OCI-LY7 (cell line): ENCODE measurements at regions not wholly inside any gene's neighbourhood (a gene's known extent, or its start where the extent isn't known, plus 50 kb on each side); places are given as distances from the start of the nearest gene placed in this dataset.

Experiments
- BruUV-seq: library from RNA; stranded (reverse); fragments of 400-500 nt; replicated peaks from 2 replicates; lab custom pipeline; 2021; lab: Mats Ljungman, UMichigan
- CTCF ChIA-PET: fragments of 300-600 bp; sonication (Branson Sonifier 250); formaldehyde crosslinking; loops from one replicate; lab custom pipeline; 2022; ENCODE audit warnings: antibody characterized with exemption; ENCODE audit not compliant: unreplicated experiment; lab: Charles Lee
- POLR2A ChIA-PET: fragments of 300-600 bp; sonication (Branson Sonifier 250); formaldehyde crosslinking; loops from one replicate; lab custom pipeline; 2022; ENCODE audit warnings: antibody characterized with exemption; lab: Charles Lee
- DNase-seq: peaks from one replicate; pipeline ENCODE4 v3.0.0-alpha.2; 2015; ENCODE audit warnings: low spot score
- H2AFZ ChIP-seq: fragments of 200-600 bp; sonication (generic), shearing (Covaris generic); 2 replicates; pipeline ENCODE4 v1.6.1; 2014; ENCODE audit warnings: mild to moderate bottlenecking, antibody characterized with exemption, low read length, moderate library complexity
- H3K27ac ChIP-seq: fragments of 200-600 bp; sonication (generic); 2 replicates; pipeline ENCODE4 v1.5.1; 2014; ENCODE audit warnings: mixed run types, low read depth, mild to moderate bottlenecking, moderate library complexity, low read length, inconsistent platforms; ENCODE audit not compliant: poor library complexity, severe bottlenecking
- H3K36me3 ChIP-seq: fragments of 200-600 bp; sonication (generic); 2 replicates; pipeline ENCODE4 v1.6.1; 2014; ENCODE audit warnings: mild to moderate bottlenecking, antibody characterized with exemption, low read length, moderate library complexity, mixed read lengths; ENCODE audit not compliant: insufficient read depth
- H3K4me1 ChIP-seq: fragments of 200-600 bp; sonication (generic); 2 replicates; pipeline ENCODE4 v1.5.1; 2014; ENCODE audit warnings: mild to moderate bottlenecking, low read length; ENCODE audit not compliant: insufficient read depth, poor library complexity, severe bottlenecking
- H3K4me2 ChIP-seq: fragments of 200-600 bp; sonication (generic); 2 replicates; pipeline ENCODE4 v1.6.1; 2014; ENCODE audit warnings: mild to moderate bottlenecking, low read length
- H3K4me3 ChIP-seq: fragments of 200-600 bp; sonication (generic); 2 replicates; pipeline ENCODE4 v1.5.1; 2014; ENCODE audit warnings: mild to moderate bottlenecking, low read depth, low read length; ENCODE audit not compliant: poor library complexity, severe bottlenecking
- H3K79me2 ChIP-seq: fragments of 200-600 bp; sonication (generic); 2 replicates; pipeline ENCODE4 v1.6.1; 2016; ENCODE audit warnings: low read depth, mild to moderate bottlenecking, low read length, moderate library complexity, mixed read lengths; ENCODE audit not compliant: insufficient read depth
- H3K9me2 ChIP-seq: fragments of 200-600 bp; sonication (generic); 2 replicates; pipeline ENCODE4 v1.6.1; 2016; ENCODE audit warnings: mild to moderate bottlenecking, low read length, mixed read lengths; ENCODE audit not compliant: insufficient read depth
- H3K9me3 ChIP-seq: fragments of 200-600 bp; sonication (generic); 2 replicates; pipeline ENCODE4 v1.6.1; 2014; ENCODE audit warnings: mild to moderate bottlenecking, mixed run types, low read length, mixed read lengths
- H4K20me1 ChIP-seq: fragments of 200-600 bp; sonication (generic); 2 replicates; pipeline ENCODE4 v1.6.1; 2014; ENCODE audit warnings: mild to moderate bottlenecking, antibody characterized with exemption, low read length, moderate library complexity, mixed read lengths; ENCODE audit not compliant: insufficient read depth
- CTCF ChIP-seq: fragments of 200-600 bp; sonication (generic); conservative IDR thresholded peaks from 2 replicates; pipeline ENCODE4 v1.5.1; 2014; ENCODE audit warnings: mild to moderate bottlenecking, antibody characterized with exemption, low read length, moderate library complexity, mixed read lengths
- EZH2phosphoT487 ChIP-seq: fragments of 200-600 bp; sonication (generic); IDR thresholded peaks from 2 replicates; pipeline ENCODE4 v1.6.1; 2018; ENCODE audit warnings: low read depth, borderline replicate concordance, mild to moderate bottlenecking, mixed run types, antibody characterized with exemption, low read length, moderate library complexity, mixed read lengths
- intact Hi-C: fragments of 100-400 bp; cut with micrococcal nuclease; formaldehyde crosslinking; loops from one replicate; pipeline ENCODE4 v1.10.0; 2022; ENCODE audit not compliant: unreplicated experiment

- no TSS peak for BruUV-seq
Measured at GRCh38 chr14:99009871-99010270, 262.1 kb downstream of the BCL11B start.

GRCh38 chr14:99011385-99011784 lies 260.6 kb downstream of the BCL11B start:
- H4K20me1 ChIP-seq: no peaks in the 10 kb centered on the region
- H3K4me3 ChIP-seq: no peak overlapping the region
- TF ChIP-seq CTCF (no peak), EZH2phosphoT487 (no peak)
- H3K4me1 ChIP-seq: no peaks in the 10 kb centered on the region
- ChIA-PET POLR2A (no interaction called here), CTCF (no interaction called here)
- no peak overlapping the region for H2AFZ ChIP-seq
- H3K79me2 ChIP-seq: no peaks in the 10 kb centered on the region
- no peak overlapping the region for H3K27ac ChIP-seq
- intact Hi-C loops: no loop called here
- H3K9me3 ChIP-seq: no peaks in the 10 kb centered on the region
- no peaks in the 10 kb centered on the region for H3K9me2 ChIP-seq
- no peak overlapping the region for H3K4me2 ChIP-seq
- H3K36me3 ChIP-seq: no peaks in the 10 kb centered on the region
- no peak for DNase-seq
- BruUV-seq: no TSS peak

More at GRCh38 chr14:99009871-99010270, 262.1 kb downstream of the BCL11B start:
- POLR2A ChIA-PET: interaction anchor here (0.6 kb wide), 1 partner anchor 155 kb away, joined by 3 read pairs; no protein-coding TSS in a partner anchor
- Histone ChIP-seq H3K4me2 (no peak overlapping the region), H2AFZ (no peak overlapping the region), H3K4me3 (no peak overlapping the region), H3K4me1 (no peaks in the 10 kb centered on the region), H3K36me3 (no peaks in the 10 kb centered on the region), H3K9me3 (no peaks in the 10 kb centered on the region), H3K9me2 (no peaks in the 10 kb centered on the region), H3K79me2 (no peaks in the 10 kb centered on the region), H3K27ac (no peak overlapping the region), H4K20me1 (no peaks in the 10 kb centered on the region)
- intact Hi-C loops: no loop called here
- CTCF ChIA-PET: no interaction called here
- TF ChIP-seq CTCF (no peak), EZH2phosphoT487 (no peak)
- DNase-seq: no peak

GRCh38 chr14:99012703-99013102 lies 259.3 kb downstream of the BCL11B start:
- ChIA-PET POLR2A (no interaction called here), CTCF (no interaction called here)
- no peak overlapping the region for H3K4me2 ChIP-seq
- no peaks in the 10 kb centered on the region for H3K9me3 ChIP-seq
- no peaks in the 10 kb centered on the region for H3K36me3 ChIP-seq
- DNase-seq: no peak
- no peak overlapping the region for H3K27ac ChIP-seq
- H3K9me2 ChIP-seq: no peaks in the 10 kb centered on the region
- no peak overlapping the region for H2AFZ ChIP-seq
- no TSS peak for BruUV-seq
- no peak overlapping the region for H3K4me3 ChIP-seq
- intact Hi-C loops: no loop called here
- no peak for TF ChIP-seq CTCF
- TF ChIP-seq EZH2phosphoT487: no peak
- no peaks in the 10 kb centered on the region for H4K20me1 ChIP-seq
- no peaks in the 10 kb centered on the region for H3K79me2 ChIP-seq
- H3K4me1 ChIP-seq: no peaks in the 10 kb centered on the region
